Upper lobe of left lung (tissue), 6 donors: ENCODE measurements at regions not wholly inside any gene's neighbourhood (a gene's known extent, or its start where the extent isn't known, plus 50 kb on each side); places are given as distances from the start of the nearest gene placed in this dataset.

Source experiments
- ATAC-seq, 2 donors: fragments of 200-7000 bp; cut with Tn5 transposase; one replicate each; pipeline ENCODE4 v1.9.1; 2022; ENCODE audit warnings: mild to moderate bottlenecking in 2 of 2, moderate library complexity in 2 of 2; ENCODE audit not compliant: low FRiP score in 2 of 2
- DNase-seq, 2 donors: peaks; one replicate each; pipeline ENCODE4 v3.0.0-alpha.2; 2019 to 2020
- H3K27ac ChIP-seq, 4 donors: fragments of 200-600 bp; sonication (generic); one replicate each; pipeline ENCODE4 v1.5.1; 2016 to 2019
- H3K27me3 ChIP-seq, 4 donors: fragments of 200-600 bp; sonication (generic); one replicate each; pipeline ENCODE4 v1.5.1; 2017 to 2019
- H3K36me3 ChIP-seq, 4 donors: fragments of 200-600 bp; sonication (generic); one replicate each; pipeline ENCODE4 v1.5.1; 2016 to 2019
- H3K4me1 ChIP-seq, 4 donors: fragments of 200-600 bp; sonication (generic); one replicate each; pipeline ENCODE4 v1.5.1; 2018 to 2019
- H3K4me3 ChIP-seq, 4 donors: fragments of 200-600 bp; sonication (generic); one replicate each; pipeline ENCODE4 v1.5.1; 2017 to 2019; ENCODE audit warnings: mild to moderate bottlenecking in 2 of 4, moderate library complexity in 1 of 4
- H3K9me3 ChIP-seq, 4 donors: fragments of 200-600 bp; sonication (generic); one replicate each; pipeline ENCODE4 v1.5.1; 2018 to 2019
- EP300 ChIP-seq, 4 donors: sonication (generic); formaldehyde crosslinking; IDR thresholded peaks; one replicate each; pipeline ENCODE4 v1.5.1; 2017; ENCODE audit warnings: antibody characterized with exemption in 4 of 4, control low read depth in 2 of 4
- POLR2A ChIP-seq, 4 donors: fragments of 450-650 bp; IDR thresholded peaks; one replicate each; pipeline ENCODE4 v1.5.1; 2016 to 2017; ENCODE audit warnings: antibody characterized with exemption in 4 of 4, mild to moderate bottlenecking in 2 of 4
- POLR2AphosphoS5 ChIP-seq, 2 donors: sonication (generic); formaldehyde crosslinking; IDR thresholded peaks; one replicate each; pipeline ENCODE4 v1.5.1; 2017; ENCODE audit warnings: antibody characterized with exemption in 2 of 2
- WGBS, 2 donors: methylation state at CpG; one replicate each; pipeline ENCODE4 v1.1.5; 2017 to 2018; 5-methylcytosine and 5-hydroxymethylcytosine counted together
- TF ChIP-seq, protein P1 (sequence below), 6 experiments: fragments of 450-650 bp in 4 of 6; fragments of 200-600 bp in 2 of 6; sonication (generic) in 2 of 6; IDR thresholded peaks; one replicate each; pipeline ENCODE4 v1.5.1; 2016 to 2019; ENCODE audit warnings: antibody characterized with exemption in 6 of 6
- donor health status: DM: no; HTN: no; CAD: no; lungs with moderate emphysema.
- donor health status: DM: no; HTN: yes; CAD: no; lungs with severe emphysema.

DNA sequence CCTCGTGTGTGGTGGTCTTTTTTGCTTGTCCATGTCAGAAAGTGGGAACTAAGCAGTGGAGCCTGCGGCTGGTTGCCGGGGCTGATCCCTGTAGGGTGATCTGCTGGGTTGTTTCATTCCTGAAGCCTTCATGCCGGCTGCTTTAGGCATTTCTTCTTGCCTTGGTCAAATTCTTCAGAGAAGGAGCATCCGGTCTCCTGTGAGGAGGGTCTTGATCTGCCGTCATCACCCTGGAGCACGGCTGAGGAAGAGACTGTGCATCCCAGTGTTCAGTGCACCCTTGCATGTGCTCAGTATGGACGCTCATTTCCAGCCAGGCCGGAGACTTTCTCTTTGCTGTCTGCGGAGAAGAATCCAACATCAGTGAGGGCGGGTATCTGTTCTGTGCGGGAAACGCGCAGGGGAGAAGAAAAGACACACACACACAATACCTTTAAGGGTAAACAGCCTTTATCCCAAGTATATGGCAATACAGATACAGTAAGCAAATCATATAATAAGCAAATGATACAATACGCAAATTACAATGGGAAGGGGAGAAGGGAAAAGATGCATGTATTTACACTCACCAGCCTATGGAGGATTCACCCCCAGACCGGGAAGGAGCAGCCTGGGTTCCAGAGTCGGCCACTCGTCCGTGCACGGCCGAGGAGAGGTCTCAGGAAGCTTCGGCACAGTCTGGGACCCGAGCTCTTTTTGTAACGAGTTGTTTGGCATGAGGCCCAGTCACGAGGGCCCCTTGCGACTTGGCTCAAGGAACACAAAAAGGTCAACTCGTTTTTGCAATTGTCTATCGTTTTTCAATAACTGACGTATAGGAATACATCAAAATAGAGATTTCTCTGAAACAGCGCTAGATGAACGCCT lies 1366.8 kb upstream of the TMEM132C start:
- Histone ChIP-seq H3K36me3 (no peaks in the 10 kb centered on the region), H3K27ac (no peak overlapping the region), H3K4me1 (no peaks in the 10 kb centered on the region), H3K4me3 (no peak overlapping the region), H3K27me3 (no peaks in the 10 kb centered on the region), H3K9me3 (no peaks in the 10 kb centered on the region)
- DNase-seq (peak in 1 of 2 donors; percentile 25), ATAC-seq (no peak)
- WGBS, 2 donors: 72 to 73% methylated on average over 31 of the region's 31 CpGs
- TF ChIP-seq POLR2AphosphoS5 (IDR thresholded peaks at IDR 0.05): no peak
- TF ChIP-seq POLR2A (IDR thresholded peaks at IDR 0.05): no peak
- no peak for TF ChIP-seq EP300 (IDR thresholded peaks at IDR 0.05)
- TF ChIP-seq, protein P1, sequence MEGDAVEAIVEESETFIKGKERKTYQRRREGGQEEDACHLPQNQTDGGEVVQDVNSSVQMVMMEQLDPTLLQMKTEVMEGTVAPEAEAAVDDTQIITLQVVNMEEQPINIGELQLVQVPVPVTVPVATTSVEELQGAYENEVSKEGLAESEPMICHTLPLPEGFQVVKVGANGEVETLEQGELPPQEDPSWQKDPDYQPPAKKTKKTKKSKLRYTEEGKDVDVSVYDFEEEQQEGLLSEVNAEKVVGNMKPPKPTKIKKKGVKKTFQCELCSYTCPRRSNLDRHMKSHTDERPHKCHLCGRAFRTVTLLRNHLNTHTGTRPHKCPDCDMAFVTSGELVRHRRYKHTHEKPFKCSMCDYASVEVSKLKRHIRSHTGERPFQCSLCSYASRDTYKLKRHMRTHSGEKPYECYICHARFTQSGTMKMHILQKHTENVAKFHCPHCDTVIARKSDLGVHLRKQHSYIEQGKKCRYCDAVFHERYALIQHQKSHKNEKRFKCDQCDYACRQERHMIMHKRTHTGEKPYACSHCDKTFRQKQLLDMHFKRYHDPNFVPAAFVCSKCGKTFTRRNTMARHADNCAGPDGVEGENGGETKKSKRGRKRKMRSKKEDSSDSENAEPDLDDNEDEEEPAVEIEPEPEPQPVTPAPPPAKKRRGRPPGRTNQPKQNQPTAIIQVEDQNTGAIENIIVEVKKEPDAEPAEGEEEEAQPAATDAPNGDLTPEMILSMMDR (IDR thresholded peaks at IDR 0.05): no peak

DNA sequence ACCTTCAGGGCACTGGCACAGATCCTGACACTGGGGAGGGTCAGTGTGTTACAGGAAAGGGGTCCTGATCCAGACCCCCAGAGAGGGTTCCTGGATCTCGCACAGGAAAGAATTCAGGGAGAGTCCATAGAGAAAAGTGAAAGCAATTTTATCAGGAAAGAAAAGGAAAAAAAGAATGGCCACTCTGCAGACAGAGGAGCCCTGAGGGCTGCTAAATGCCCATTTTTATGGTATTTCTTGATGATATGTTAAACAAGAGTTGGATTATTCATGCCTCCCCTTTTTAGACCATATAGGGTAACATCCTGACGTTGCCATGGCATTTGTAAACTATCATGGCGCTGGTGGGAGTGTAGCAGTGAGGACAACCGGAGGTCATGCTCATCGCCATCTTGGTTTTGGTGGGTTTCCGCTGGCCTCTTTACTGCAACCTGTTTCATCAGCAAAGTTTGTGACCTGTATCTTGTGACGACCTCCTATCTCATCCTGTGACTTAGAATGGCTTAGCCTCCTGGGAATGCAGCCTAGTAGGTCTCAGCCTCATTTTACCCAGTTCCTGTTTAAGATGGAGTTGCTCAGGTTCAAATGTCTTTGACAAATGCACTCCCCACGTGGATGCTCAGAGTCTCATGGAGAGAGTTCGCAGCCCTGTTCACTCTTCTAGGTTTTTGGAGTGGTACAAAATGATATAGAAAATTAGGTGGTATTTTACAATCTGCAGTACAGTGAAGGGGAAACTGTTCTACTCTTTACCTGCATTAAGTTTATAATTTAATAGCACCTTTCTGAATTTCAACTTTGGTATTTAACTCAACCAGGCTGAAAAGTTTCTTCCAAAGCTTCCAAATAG lies 1363.7 kb upstream of the TMEM132C start:
- Histone ChIP-seq H3K27me3 (no peaks in the 10 kb centered on the region), H3K36me3 (no peaks in the 10 kb centered on the region), H3K27ac (no peak overlapping the region), H3K9me3 (no peaks in the 10 kb centered on the region), H3K4me1 (no peaks in the 10 kb centered on the region), H3K4me3 (no peak overlapping the region)
- no peak for ATAC-seq
- DNase-seq: no peak
- TF ChIP-seq, protein P1 (IDR thresholded peaks at IDR 0.05): no peak
- TF ChIP-seq POLR2A (IDR thresholded peaks at IDR 0.05) (no peak), POLR2AphosphoS5 (IDR thresholded peaks at IDR 0.05) (no peak), EP300 (IDR thresholded peaks at IDR 0.05) (no peak)
- WGBS, 2 donors: 69 to 76% methylated on average over 9 of the region's 9 CpGs

DNA sequence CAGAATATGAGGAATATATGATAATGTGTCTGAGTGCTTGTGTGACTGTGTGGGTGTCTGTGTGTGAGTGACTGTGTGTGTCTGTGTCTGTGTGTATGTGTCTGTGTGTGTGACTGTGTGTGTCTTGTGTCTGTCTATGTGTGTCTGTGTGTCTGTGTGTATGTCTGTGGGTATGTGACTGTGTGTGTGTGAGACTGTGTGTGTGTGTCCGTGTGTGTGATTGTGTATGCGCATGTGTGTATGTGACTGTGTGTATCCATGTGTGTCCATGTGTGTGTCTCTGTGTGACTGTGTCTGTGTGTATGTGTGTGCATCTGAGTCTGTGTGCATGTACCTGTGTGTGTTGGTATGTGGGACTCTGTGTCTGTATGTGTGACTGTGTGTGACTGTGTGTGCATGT lies 1361.2 kb upstream of the TMEM132C start:
- no peaks in the 10 kb centered on the region for H3K36me3 ChIP-seq
- TF ChIP-seq, protein P1 (IDR thresholded peaks at IDR 0.05): no peak
- TF ChIP-seq POLR2A (IDR thresholded peaks at IDR 0.05): no peak
- TF ChIP-seq EP300 (IDR thresholded peaks at IDR 0.05): no peak
- TF ChIP-seq POLR2AphosphoS5 (IDR thresholded peaks at IDR 0.05): no peak
- no peak overlapping the region for H3K27ac ChIP-seq
- no peaks in the 10 kb centered on the region for H3K9me3 ChIP-seq
- ATAC-seq: peak in 1 of 2 donors; percentile 22
- H3K4me3 ChIP-seq: no peak overlapping the region
- no peak for DNase-seq
- no peaks in the 10 kb centered on the region for H3K4me1 ChIP-seq
- no peaks in the 10 kb centered on the region for H3K27me3 ChIP-seq
- WGBS, 2 donors: 91 to 100% methylated on average over 2 of the region's 2 CpGs

DNA sequence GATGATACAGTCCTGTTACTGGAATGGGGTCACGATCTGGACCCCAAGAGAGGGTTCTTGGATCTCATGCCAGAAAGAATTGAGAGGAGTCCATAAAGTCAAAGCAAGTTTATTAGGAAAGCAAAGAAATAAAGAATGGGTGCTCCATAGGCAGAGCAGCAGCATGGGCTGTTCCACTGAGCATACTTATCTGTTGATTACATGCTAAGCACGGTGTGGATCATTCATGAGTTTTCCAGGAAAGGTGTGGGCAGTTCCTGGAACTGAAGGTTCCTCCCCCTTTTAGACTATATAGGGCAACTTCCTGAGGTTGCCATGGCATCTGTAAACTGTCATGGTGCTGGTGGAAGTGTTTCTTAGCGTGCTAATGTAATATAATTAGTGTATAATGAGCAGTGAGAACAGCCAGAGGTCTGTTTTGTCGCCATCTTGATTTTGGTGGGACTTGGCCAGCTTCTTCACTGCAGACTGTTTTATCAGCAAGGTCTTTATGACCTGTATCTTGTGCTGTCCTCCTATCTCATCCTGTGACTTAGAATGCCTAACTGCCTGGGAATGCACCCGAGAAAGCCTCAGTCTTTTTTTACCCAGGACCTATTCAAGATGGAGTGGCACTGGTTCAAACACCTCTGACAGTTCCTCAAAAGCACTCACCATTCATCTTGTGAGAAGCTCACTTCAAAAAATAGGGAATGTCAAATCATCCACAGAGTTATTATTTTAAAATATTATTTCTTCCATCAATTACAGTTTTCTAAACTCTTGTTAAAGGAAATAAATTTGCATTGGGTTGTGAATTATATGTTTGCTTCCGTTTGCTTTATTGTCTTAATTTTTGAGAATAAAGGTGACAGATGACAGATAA lies 1358.8 kb upstream of the TMEM132C start:
- ATAC-seq (no peak), DNase-seq (no peak)
- H3K27ac ChIP-seq: no peak overlapping the region
- no peaks in the 10 kb centered on the region for H3K36me3 ChIP-seq
- no peak overlapping the region for H3K4me3 ChIP-seq
- WGBS, 2 donors: 73 to 74% methylated on average over 6 of the region's 6 CpGs
- TF ChIP-seq POLR2AphosphoS5 (IDR thresholded peaks at IDR 0.05): no peak
- no peak for TF ChIP-seq POLR2A (IDR thresholded peaks at IDR 0.05)
- TF ChIP-seq, protein P1 (IDR thresholded peaks at IDR 0.05): no peak
- TF ChIP-seq EP300 (IDR thresholded peaks at IDR 0.05): no peak
- H3K9me3 ChIP-seq: no peaks in the 10 kb centered on the region
- H3K4me1 ChIP-seq: no peaks in the 10 kb centered on the region
- no peaks in the 10 kb centered on the region for H3K27me3 ChIP-seq
